ENCODE measurements at regions not wholly inside any gene's neighbourhood (a gene's known extent, or its start where the extent isn't known, plus 50 kb on each side); places are given as distances from the start of the nearest gene placed in this dataset.

DNA sequence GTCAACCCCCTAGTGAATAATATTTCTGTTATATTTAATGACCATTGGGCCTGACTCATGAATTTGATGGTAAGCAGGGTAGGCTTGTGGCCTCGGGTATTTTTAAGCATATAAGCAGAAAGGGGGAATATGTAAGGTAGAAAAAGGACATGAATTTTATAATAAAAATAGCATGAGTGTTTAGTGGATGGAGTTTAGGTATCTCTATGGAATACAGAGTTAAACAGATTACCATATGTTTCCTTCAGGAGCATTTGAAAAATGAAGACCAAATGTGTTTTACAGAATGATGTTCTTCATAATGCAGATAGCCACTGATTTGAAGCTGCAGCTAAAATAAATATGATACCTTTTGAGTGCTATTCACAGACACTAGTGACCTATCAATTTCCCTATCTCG, 191.7 kb upstream of the TSHZ2 start:
- H3K9me3 Mint-ChIP-seq (ENCODE audit: low read depth) = peaks cover 4% of the 10 kb centered on the region
- TF ChIP-seq CTCF (IDR thresholded peaks at IDR 0.05) = no peak
- H3K4me1 Mint-ChIP-seq (ENCODE audit: low read depth) = no peaks in the 10 kb centered on the region
- no peak for DNase-seq (ENCODE audit: low spot score)
- peaks cover 3% of the 10 kb centered on the region for H3K27me3 Mint-ChIP-seq (ENCODE audit: low read depth)
- H3K27ac Mint-ChIP-seq (ENCODE audit: unreplicated experiment) = no peak overlapping the region
- H3K36me3 Mint-ChIP-seq (ENCODE audit: low read depth) = no peaks in the 10 kb centered on the region
- no peak overlapping the region for H3K4me3 Mint-ChIP-seq (ENCODE audit: unreplicated experiment)

- no peak overlapping the region for H3K4me3 Mint-ChIP-seq (ENCODE audit: unreplicated experiment)
- H3K36me3 Mint-ChIP-seq (ENCODE audit: low read depth) = no peaks in the 10 kb centered on the region
- H3K27ac Mint-ChIP-seq (ENCODE audit: unreplicated experiment) = no peak overlapping the region
These were observed 193.0 kb upstream of the TSHZ2 start for GRCh38 chr20:52779125-52779524.

DNA sequence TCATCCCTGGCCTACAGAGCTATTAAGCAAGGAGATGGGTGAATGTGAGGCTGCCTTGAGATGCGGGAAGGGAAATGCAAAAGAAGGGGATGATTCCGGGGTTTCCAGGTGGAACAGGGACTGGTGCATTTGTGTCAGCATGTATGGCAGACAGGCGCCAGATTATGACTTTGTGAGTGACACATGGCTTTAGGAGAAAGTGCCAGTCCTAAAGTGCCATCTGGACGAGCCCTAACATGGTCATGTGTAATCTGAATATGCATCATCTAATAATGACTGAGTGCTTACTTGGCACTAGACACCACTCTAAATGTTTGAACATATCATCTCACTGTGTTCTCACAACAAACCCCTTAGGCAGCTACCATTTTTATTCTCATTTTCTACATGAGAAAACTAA, 195.0 kb upstream of the TSHZ2 start:
- H3K36me3 Mint-ChIP-seq (ENCODE audit: low read depth) = no peaks in the 10 kb centered on the region
- no peak for DNase-seq (ENCODE audit: low spot score)
- H3K4me1 Mint-ChIP-seq (ENCODE audit: low read depth) = no peaks in the 10 kb centered on the region
- H3K27ac Mint-ChIP-seq (ENCODE audit: unreplicated experiment) = no peak overlapping the region
- H3K4me3 Mint-ChIP-seq (ENCODE audit: unreplicated experiment) = no peak overlapping the region
- no peak for TF ChIP-seq CTCF (IDR thresholded peaks at IDR 0.05)
- peaks cover 3% of the 10 kb centered on the region for H3K27me3 Mint-ChIP-seq (ENCODE audit: low read depth)
- peaks cover 4% of the 10 kb centered on the region for H3K9me3 Mint-ChIP-seq (ENCODE audit: low read depth)

More at GRCh38 chr20:52779125-52779524, 193.0 kb upstream of the TSHZ2 start:
- TF ChIP-seq CTCF (IDR thresholded peaks at IDR 0.05) = no peak
- peaks cover 3% of the 10 kb centered on the region for H3K27me3 Mint-ChIP-seq (ENCODE audit: low read depth)
- H3K4me1 Mint-ChIP-seq (ENCODE audit: low read depth) = no peaks in the 10 kb centered on the region
- H3K9me3 Mint-ChIP-seq (ENCODE audit: low read depth) = peaks cover 4% of the 10 kb centered on the region
- no peak for DNase-seq (ENCODE audit: low spot score)

DNA sequence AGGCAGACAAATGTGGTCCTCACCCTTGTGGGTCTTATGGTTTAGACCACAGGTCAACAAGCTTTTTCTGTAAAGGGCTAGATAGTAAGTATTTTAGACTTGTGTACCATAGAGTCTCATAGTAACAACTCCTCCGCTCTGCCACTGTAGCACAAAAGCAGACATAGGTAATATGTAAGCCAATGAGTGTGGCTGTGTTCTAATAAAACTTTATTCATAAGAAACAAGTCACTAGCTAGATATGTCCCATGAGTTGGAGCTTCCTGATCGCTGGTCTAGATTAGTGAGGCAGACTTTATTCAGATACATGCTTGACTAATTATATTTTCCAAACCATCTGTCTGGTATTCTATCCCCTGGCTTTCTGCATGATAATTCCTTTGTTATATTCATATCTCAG, 196.4 kb upstream of the TSHZ2 start:
- H3K4me3 Mint-ChIP-seq (ENCODE audit: unreplicated experiment) = no peak overlapping the region
- no peak for DNase-seq (ENCODE audit: low spot score)
- H3K27ac Mint-ChIP-seq (ENCODE audit: unreplicated experiment) = no peak overlapping the region
- TF ChIP-seq CTCF (IDR thresholded peaks at IDR 0.05) = no peak
- H3K9me3 Mint-ChIP-seq (ENCODE audit: low read depth) = peaks cover 4% of the 10 kb centered on the region
- H3K27me3 Mint-ChIP-seq (ENCODE audit: low read depth) = peaks cover 3% of the 10 kb centered on the region
- no peaks in the 10 kb centered on the region for H3K4me1 Mint-ChIP-seq (ENCODE audit: low read depth)
- no peaks in the 10 kb centered on the region for H3K36me3 Mint-ChIP-seq (ENCODE audit: low read depth)

DNA sequence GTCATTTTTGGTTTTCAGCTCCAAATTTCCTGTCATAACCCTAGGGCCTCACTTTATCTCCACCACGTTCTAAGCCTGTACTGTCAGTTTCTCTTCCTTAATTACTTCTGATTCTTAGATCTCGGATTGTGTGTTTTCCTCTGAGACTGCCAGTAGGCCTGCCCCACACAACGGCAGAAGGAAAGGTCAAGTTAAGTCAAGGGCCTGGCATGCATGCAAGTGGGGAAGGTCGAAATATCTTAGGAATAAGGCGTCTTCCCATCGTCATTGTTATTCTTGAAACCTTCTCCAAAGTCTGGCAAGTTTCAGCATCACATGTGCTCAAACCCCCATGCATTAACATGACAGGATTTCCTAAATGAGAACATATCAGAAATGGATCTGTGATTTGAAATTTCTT, 203.5 kb upstream of the TSHZ2 start:
- no peak overlapping the region for H3K4me3 Mint-ChIP-seq (ENCODE audit: unreplicated experiment)
- H3K4me1 Mint-ChIP-seq (ENCODE audit: low read depth) = no peaks in the 10 kb centered on the region
- H3K36me3 Mint-ChIP-seq (ENCODE audit: low read depth) = no peaks in the 10 kb centered on the region
- no peak for TF ChIP-seq CTCF (IDR thresholded peaks at IDR 0.05)
- DNase-seq (ENCODE audit: low spot score) = no peak
- no peaks in the 10 kb centered on the region for H3K27me3 Mint-ChIP-seq (ENCODE audit: low read depth)
- H3K9me3 Mint-ChIP-seq (ENCODE audit: low read depth) = peaks cover 4% of the 10 kb centered on the region
- no peak overlapping the region for H3K27ac Mint-ChIP-seq (ENCODE audit: unreplicated experiment)
